Skeletal muscle tissue (tissue), 3 donors: ENCODE measurements at regions not wholly inside any gene's neighbourhood (a gene's known extent, or its start where the extent isn't known, plus 50 kb on each side); places are given as distances from the start of the nearest gene placed in this dataset.

ENCODE experiments used
- H3K27ac ChIP-seq: one replicate; pipeline ENCODE4 v1.7.0; 2013; ENCODE audit warnings: mild to moderate bottlenecking, low read depth, low read length, inconsistent platforms
- H3K27me3 ChIP-seq, 3 donors: one replicate each; pipeline ENCODE4 v1.7.0; 2013; ENCODE audit warnings: low read length in 3 of 3; ENCODE audit not compliant: control insufficient read depth in 3 of 3, insufficient read depth in 3 of 3
- H3K36me3 ChIP-seq, 3 donors: one replicate each; pipeline ENCODE4 v1.7.0; 2013; ENCODE audit warnings: low read length in 3 of 3; ENCODE audit not compliant: control insufficient read depth in 3 of 3, insufficient read depth in 3 of 3
- H3K4me1 ChIP-seq, 3 donors: one replicate each; pipeline ENCODE4 v1.7.0; 2013; ENCODE audit warnings: low read length in 3 of 3, mild to moderate bottlenecking in 3 of 3; ENCODE audit not compliant: control insufficient read depth in 3 of 3, insufficient read depth in 3 of 3
- H3K4me3 ChIP-seq, 3 donors: one replicate each; pipeline ENCODE4 v1.7.0; 2013; ENCODE audit warnings: low read length in 3 of 3
- H3K9ac ChIP-seq, 3 donors: one replicate each; pipeline ENCODE4 v1.7.0; 2013; ENCODE audit warnings: low read length in 3 of 3, mild to moderate bottlenecking in 3 of 3, moderate library complexity in 2 of 3, low read depth in 1 of 3
- H3K9me3 ChIP-seq, 3 donors: one replicate each; pipeline ENCODE4 v1.7.0; 2013; ENCODE audit warnings: low read length in 3 of 3; ENCODE audit not compliant: control insufficient read depth in 3 of 3
- donor health status: Osteomylitis.

GRCh38 chr4:107473126-107473525 is 246.9 kb downstream of the PAPSS1 start:
- no peak overlapping the region for H3K4me3 ChIP-seq
- H3K4me1 ChIP-seq = no peaks in the 10 kb centered on the region
- no peaks in the 10 kb centered on the region for H3K27me3 ChIP-seq
- no peak overlapping the region for H3K27ac ChIP-seq
- no peak overlapping the region for H3K9ac ChIP-seq
- no peaks in the 10 kb centered on the region for H3K9me3 ChIP-seq
- no peaks in the 10 kb centered on the region for H3K36me3 ChIP-seq

GRCh38 chr4:107472265-107472948 is 247.6 kb downstream of the PAPSS1 start:
- Histone ChIP-seq H3K36me3 (no peaks in the 10 kb centered on the region), H3K9ac (no peak overlapping the region), H3K4me3 (no peak overlapping the region), H3K27ac (no peak overlapping the region), H3K27me3 (no peaks in the 10 kb centered on the region), H3K4me1 (no peaks in the 10 kb centered on the region), H3K9me3 (no peaks in the 10 kb centered on the region)

- H3K4me3 ChIP-seq = no peak overlapping the region
- H3K27me3 ChIP-seq = no peaks in the 10 kb centered on the region
- no peaks in the 10 kb centered on the region for H3K36me3 ChIP-seq
- H3K27ac ChIP-seq = no peak overlapping the region
- H3K9me3 ChIP-seq = no peaks in the 10 kb centered on the region
- no peaks in the 10 kb centered on the region for H3K4me1 ChIP-seq
- no peak overlapping the region for H3K9ac ChIP-seq
Observed at GRCh38 chr4:107470173-107470572, 249.9 kb downstream of the PAPSS1 start.

GRCh38 chr4:107468812-107469211 is 251.2 kb downstream of the PAPSS1 start:
- no peaks in the 10 kb centered on the region for H3K27me3 ChIP-seq
- no peak overlapping the region for H3K4me3 ChIP-seq
- no peaks in the 10 kb centered on the region for H3K36me3 ChIP-seq
- no peak overlapping the region for H3K9ac ChIP-seq
- H3K9me3 ChIP-seq = no peaks in the 10 kb centered on the region
- no peaks in the 10 kb centered on the region for H3K4me1 ChIP-seq
- H3K27ac ChIP-seq = no peak overlapping the region

- H3K9ac ChIP-seq = no peak overlapping the region
- H3K27ac ChIP-seq = no peak overlapping the region
- no peak overlapping the region for H3K4me3 ChIP-seq
- H3K27me3 ChIP-seq = no peaks in the 10 kb centered on the region
- H3K4me1 ChIP-seq = no peaks in the 10 kb centered on the region
- H3K9me3 ChIP-seq = no peaks in the 10 kb centered on the region
- no peaks in the 10 kb centered on the region for H3K36me3 ChIP-seq
Observed at GRCh38 chr4:107468156-107468555, 251.9 kb downstream of the PAPSS1 start.

- Histone ChIP-seq H3K4me1 (no peaks in the 10 kb centered on the region), H3K9ac (no peak overlapping the region), H3K27me3 (no peaks in the 10 kb centered on the region), H3K9me3 (no peaks in the 10 kb centered on the region), H3K4me3 (no peak overlapping the region), H3K27ac (no peak overlapping the region), H3K36me3 (no peaks in the 10 kb centered on the region)
Observed at GRCh38 chr4:107467461-107467860, 252.6 kb downstream of the PAPSS1 start.

GRCh38 chr4:107458194-107458593 is 261.8 kb downstream of the PAPSS1 start:
- H3K4me3 ChIP-seq = no peak overlapping the region
- no peaks in the 10 kb centered on the region for H3K27me3 ChIP-seq
- H3K36me3 ChIP-seq = no peaks in the 10 kb centered on the region
- no peak overlapping the region for H3K27ac ChIP-seq
- no peak overlapping the region for H3K9ac ChIP-seq
- no peaks in the 10 kb centered on the region for H3K9me3 ChIP-seq
- no peaks in the 10 kb centered on the region for H3K4me1 ChIP-seq

- H3K27me3 ChIP-seq = no peaks in the 10 kb centered on the region
- no peak overlapping the region for H3K4me3 ChIP-seq
- no peaks in the 10 kb centered on the region for H3K9me3 ChIP-seq
- peaks cover 0 to 3% (median 0%) of the 10 kb centered on the region in 3 donors for H3K4me1 ChIP-seq
- H3K27ac ChIP-seq = no peak overlapping the region
- no peaks in the 10 kb centered on the region for H3K36me3 ChIP-seq
- no peak overlapping the region for H3K9ac ChIP-seq
Observed at GRCh38 chr4:107453987-107454386, 266.0 kb downstream of the PAPSS1 start.

- Histone ChIP-seq H3K27ac (no peak overlapping the region), H3K4me1 (peaks cover 0 to 3% (median 0%) of the 10 kb centered on the region in 3 donors), H3K9me3 (no peaks in the 10 kb centered on the region), H3K4me3 (no peak overlapping the region), H3K36me3 (no peaks in the 10 kb centered on the region), H3K27me3 (no peaks in the 10 kb centered on the region), H3K9ac (no peak overlapping the region)
Observed at GRCh38 chr4:107452717-107453630, 267.1 kb downstream of the PAPSS1 start.
